Loucy (cell line): ENCODE measurements at regions not wholly inside any gene's neighbourhood (a gene's known extent, or its start where the extent isn't known, plus 50 kb on each side); places are given as distances from the start of the nearest gene placed in this dataset.
A peak's percentile ranks its signal among the peaks of the same experiment; 100 is the strongest.

ENCODE experiments used
- H2AFZ ChIP-seq: fragments of 200-600 bp; sonication (generic); 2 replicates; pipeline ENCODE4 v1.6.0; 2016; ENCODE audit warnings: antibody characterized with exemption, mild to moderate bottlenecking, low read length, moderate library complexity
- H3F3A ChIP-seq: fragments of 200-600 bp; 2 replicates; pipeline ENCODE4 v1.6.0; 2016; ENCODE audit warnings: antibody characterized with exemption, low read depth, mild to moderate bottlenecking
- H3K27me3 ChIP-seq: fragments of 200-600 bp; sonication (generic); 2 replicates; pipeline ENCODE4 v1.6.1; 2014; ENCODE audit warnings: low read length, mild to moderate bottlenecking; ENCODE audit not compliant: insufficient read depth, poor library complexity, severe bottlenecking
- H3K36me3 ChIP-seq: fragments of 200-600 bp; sonication (generic); 2 replicates; pipeline ENCODE4 v1.6.1; 2016; ENCODE audit warnings: low read length; ENCODE audit not compliant: insufficient read depth
- H3K4me1 ChIP-seq: fragments of 200-600 bp; sonication (generic); 2 replicates; pipeline ENCODE4 v1.5.1; 2014; ENCODE audit warnings: low read length, mild to moderate bottlenecking; ENCODE audit not compliant: insufficient read depth, poor library complexity, severe bottlenecking
- H3K4me2 ChIP-seq: fragments of 200-600 bp; sonication (generic); 2 replicates; pipeline ENCODE4 v1.6.0; 2014; ENCODE audit warnings: antibody characterized with exemption, low read length, low read depth, mild to moderate bottlenecking; ENCODE audit not compliant: poor library complexity, severe bottlenecking
- H3K4me3 ChIP-seq: fragments of 200-600 bp; sonication (generic); 2 replicates; pipeline ENCODE4 v1.5.1; 2014; ENCODE audit warnings: low read length, mild to moderate bottlenecking, mixed read lengths; ENCODE audit not compliant: poor library complexity, severe bottlenecking
- H3K79me2 ChIP-seq: fragments of 200-600 bp; sonication (generic); 2 replicates; pipeline ENCODE4 v1.6.1; 2014; ENCODE audit warnings: low read length; ENCODE audit not compliant: insufficient read depth
- H3K9ac ChIP-seq: fragments of 200-600 bp; sonication (generic); 2 replicates; pipeline ENCODE4 v1.6.0; 2014; ENCODE audit warnings: mild to moderate bottlenecking, low read depth, low read length, moderate library complexity; ENCODE audit not compliant: poor library complexity, severe bottlenecking
- H3K9me2 ChIP-seq: fragments of 200-600 bp; sonication (generic); replicated peaks from 2 replicates; pipeline ENCODE4 v1.6.1; 2016; ENCODE audit warnings: low read depth, low read length, mixed read lengths
- H3K9me3 ChIP-seq: fragments of 200-600 bp; sonication (generic); 2 replicates; pipeline ENCODE4 v1.6.1; 2014; ENCODE audit warnings: mild to moderate bottlenecking, antibody characterized with exemption, low read length, low read depth; ENCODE audit not compliant: insufficient read depth
- H4K20me1 ChIP-seq: fragments of 200-600 bp; sonication (generic); 2 replicates; pipeline ENCODE4 v1.6.0; 2014; ENCODE audit warnings: antibody characterized with exemption, low read length, mild to moderate bottlenecking; ENCODE audit not compliant: insufficient read depth, poor library complexity, severe bottlenecking
- CTCF ChIP-seq: fragments of 200-600 bp; sonication (generic); conservative IDR thresholded peaks from 2 replicates; pipeline ENCODE4 v1.5.1; 2014; ENCODE audit warnings: mild to moderate bottlenecking, antibody characterized with exemption, low read length
- EZH2phosphoT487 ChIP-seq: fragments of 200-600 bp; IDR thresholded peaks from 2 replicates; pipeline ENCODE4 v1.6.1; 2018; ENCODE audit warnings: antibody characterized with exemption, mild to moderate bottlenecking, moderate library complexity, borderline replicate concordance

GRCh38 chr5:89081360-89081759 is 198.4 kb upstream of the MEF2C start:
- 0 out of 2 replicates have a peak overlapping the region, but pooled peaks have one; percentile 49 for H2AFZ ChIP-seq
- no peak overlapping the region for H3K4me2 ChIP-seq
- no peaks in the 10 kb centered on the region for H3K27me3 ChIP-seq
- H3K4me1 ChIP-seq: peaks cover 16% of the 10 kb centered on the region
- no peaks in the 10 kb centered on the region for H3K9me3 ChIP-seq
- H3K9me2 ChIP-seq: no peaks in the 10 kb centered on the region
- H3K36me3 ChIP-seq: no peaks in the 10 kb centered on the region
- H3K4me3 ChIP-seq: no peak overlapping the region
- H3K79me2 ChIP-seq: no peaks in the 10 kb centered on the region
- no peaks in the 10 kb centered on the region for H4K20me1 ChIP-seq
- no peaks in the 10 kb centered on the region for H3F3A ChIP-seq
- H3K9ac ChIP-seq: no peak overlapping the region
- TF ChIP-seq EZH2phosphoT487: no peak
- no peak; the same call in 1 of the 2 replicates for TF ChIP-seq CTCF

GRCh38 chr5:89080467-89081116 is 197.6 kb upstream of the MEF2C start:
- Histone ChIP-seq H3K9me2 (no peaks in the 10 kb centered on the region), H4K20me1 (no peaks in the 10 kb centered on the region), H3K27me3 (no peaks in the 10 kb centered on the region), H3K4me2 (no peak overlapping the region), H3K4me1 (peaks cover 16% of the 10 kb centered on the region), H3K79me2 (no peaks in the 10 kb centered on the region), H3F3A (no peaks in the 10 kb centered on the region), H3K9ac (no peak overlapping the region), H3K9me3 (no peaks in the 10 kb centered on the region), H3K36me3 (no peaks in the 10 kb centered on the region), H2AFZ (peak overlapping the region; percentile 49; the same call in 1 of the 2 replicates), H3K4me3 (no peak overlapping the region)
- TF ChIP-seq EZH2phosphoT487 (no peak), CTCF (no peak)

- Histone ChIP-seq H3K9ac (no peak overlapping the region), H3K4me3 (peak overlapping the region; percentile 26), H3K9me2 (no peaks in the 10 kb centered on the region), H3F3A (no peaks in the 10 kb centered on the region), H3K79me2 (no peaks in the 10 kb centered on the region), H3K27me3 (no peaks in the 10 kb centered on the region), H3K4me2 (peak overlapping the region; percentile 47), H3K4me1 (peaks cover 28% of the 10 kb centered on the region), H2AFZ (peak overlapping the region; percentile 86), H4K20me1 (no peaks in the 10 kb centered on the region), H3K36me3 (no peaks in the 10 kb centered on the region), H3K9me3 (no peaks in the 10 kb centered on the region)
- TF ChIP-seq EZH2phosphoT487 (no peak), CTCF (no peak)
These were observed 190.1 kb upstream of the MEF2C start for GRCh38 chr5:89072842-89073672.
